ENCODE measurements at regions not wholly inside any gene's neighbourhood (a gene's known extent, or its start where the extent isn't known, plus 50 kb on each side); places are given as distances from the start of the nearest gene placed in this dataset.

DNA sequence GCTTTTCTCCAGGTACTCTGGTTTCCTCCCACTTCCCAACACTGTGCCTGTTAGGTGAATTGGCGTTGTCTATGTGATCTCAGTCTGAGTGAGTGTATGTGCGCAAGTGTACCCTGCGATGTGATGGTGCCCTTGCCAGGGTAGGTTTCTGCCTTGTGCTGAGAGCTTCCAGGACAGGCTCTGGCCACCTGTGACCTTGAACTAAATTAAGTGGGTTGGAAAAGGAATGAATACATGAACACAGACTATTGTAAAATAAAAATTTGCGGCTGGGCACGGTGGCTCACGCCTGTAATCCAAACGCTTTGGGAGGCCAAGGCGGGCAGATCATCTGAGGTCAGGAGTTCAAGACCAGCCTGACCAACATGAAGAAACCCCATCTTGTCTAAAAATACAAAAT lies 678.0 kb downstream of the DHX35 start:
- TF ChIP-seq, protein P1, sequence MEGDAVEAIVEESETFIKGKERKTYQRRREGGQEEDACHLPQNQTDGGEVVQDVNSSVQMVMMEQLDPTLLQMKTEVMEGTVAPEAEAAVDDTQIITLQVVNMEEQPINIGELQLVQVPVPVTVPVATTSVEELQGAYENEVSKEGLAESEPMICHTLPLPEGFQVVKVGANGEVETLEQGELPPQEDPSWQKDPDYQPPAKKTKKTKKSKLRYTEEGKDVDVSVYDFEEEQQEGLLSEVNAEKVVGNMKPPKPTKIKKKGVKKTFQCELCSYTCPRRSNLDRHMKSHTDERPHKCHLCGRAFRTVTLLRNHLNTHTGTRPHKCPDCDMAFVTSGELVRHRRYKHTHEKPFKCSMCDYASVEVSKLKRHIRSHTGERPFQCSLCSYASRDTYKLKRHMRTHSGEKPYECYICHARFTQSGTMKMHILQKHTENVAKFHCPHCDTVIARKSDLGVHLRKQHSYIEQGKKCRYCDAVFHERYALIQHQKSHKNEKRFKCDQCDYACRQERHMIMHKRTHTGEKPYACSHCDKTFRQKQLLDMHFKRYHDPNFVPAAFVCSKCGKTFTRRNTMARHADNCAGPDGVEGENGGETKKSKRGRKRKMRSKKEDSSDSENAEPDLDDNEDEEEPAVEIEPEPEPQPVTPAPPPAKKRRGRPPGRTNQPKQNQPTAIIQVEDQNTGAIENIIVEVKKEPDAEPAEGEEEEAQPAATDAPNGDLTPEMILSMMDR (IDR thresholded peaks at IDR 0.05; ENCODE audit: low read depth, low read length): no peak
- no peak for TF ChIP-seq EZH2phosphoT487 (IDR thresholded peaks at IDR 0.05; ENCODE audit: low read depth)
